ENCODE measurements at regions not wholly inside any gene's neighbourhood (a gene's known extent, or its start where the extent isn't known, plus 50 kb on each side); places are given as distances from the start of the nearest gene placed in this dataset.

GRCh38 chr12:107914460-107914977 lies 140.0 kb downstream of the ASCL4 start (continued):
- TF ChIP-seq TEAD4 (IDR thresholded peaks at IDR 0.05; ENCODE audit: low read length) (peak; percentile 79), TEAD4 (CRISPR knock-in tag; IDR thresholded peaks at IDR 0.05; ENCODE audit: borderline replicate concordance) (no peak), L3MBTL2 (IDR thresholded peaks at IDR 0.05) (peak; percentile 47; the same call in 1 of the 2 replicates), JUNB (CRISPR knock-in tag; conservative IDR thresholded peaks at IDR 0.05) (no peak), MYC (IDR thresholded peaks at IDR 0.05; ENCODE audit: low read depth, low read length) (peak; percentile 21; the same call in 1 of the 2 replicates), MYC (CRISPR knock-in tag; IDR thresholded peaks at IDR 0.05; ENCODE audit: borderline replicate concordance, low read depth) (no peak), EP300 (IDR thresholded peaks at IDR 0.05; ENCODE audit: low read length) (peak; percentile 65; the same call in 1 of the 2 replicates), GATA2 (CRISPR knock-in tag; IDR thresholded peaks at IDR 0.05) (0 out of 2 replicates have a peak, but pooled peaks have one; percentile 20), SMARCA4 (IDR thresholded peaks at IDR 0.05) (peak; percentile 73), CTBP1 (IDR thresholded peaks at IDR 0.05; ENCODE audit: borderline replicate concordance) (peak; percentile 32; the same call in 1 of the 2 replicates), IRF2 (CRISPR knock-in tag; IDR thresholded peaks at IDR 0.05) (no peak), NFRKB (IDR thresholded peaks at IDR 0.05; ENCODE audit: low read depth) (no peak), TRIM28 (IDR thresholded peaks at IDR 0.05) (no peak), GMEB1 (CRISPR knock-in tag; IDR thresholded peaks at IDR 0.05) (no peak), ZNF324 (CRISPR knock-in tag; IDR thresholded peaks at IDR 0.05) (no peak), KDM1A (IDR thresholded peaks at IDR 0.05) (peak; percentile 40 to 73; a peak in 3 of 4 replicates), ELF2 (CRISPR knock-in tag; IDR thresholded peaks at IDR 0.05) (no peak), TRIM25 (IDR thresholded peaks at IDR 0.05; ENCODE audit: borderline replicate concordance) (no peak), CBFA2T2 (conservative IDR thresholded peaks at IDR 0.05) (peak; percentile 76), CHD1 (IDR thresholded peaks at IDR 0.05; ENCODE audit: low read length) (no peak), TBP (optimal IDR thresholded peaks at IDR 0.05; ENCODE audit: low read depth, low read length) (peak; percentile 41)

Measured in K562 (cell line).